ENCODE measurements at regions not wholly inside any gene's neighbourhood (a gene's known extent, or its start where the extent isn't known, plus 50 kb on each side); places are given as distances from the start of the nearest gene placed in this dataset.

DNA sequence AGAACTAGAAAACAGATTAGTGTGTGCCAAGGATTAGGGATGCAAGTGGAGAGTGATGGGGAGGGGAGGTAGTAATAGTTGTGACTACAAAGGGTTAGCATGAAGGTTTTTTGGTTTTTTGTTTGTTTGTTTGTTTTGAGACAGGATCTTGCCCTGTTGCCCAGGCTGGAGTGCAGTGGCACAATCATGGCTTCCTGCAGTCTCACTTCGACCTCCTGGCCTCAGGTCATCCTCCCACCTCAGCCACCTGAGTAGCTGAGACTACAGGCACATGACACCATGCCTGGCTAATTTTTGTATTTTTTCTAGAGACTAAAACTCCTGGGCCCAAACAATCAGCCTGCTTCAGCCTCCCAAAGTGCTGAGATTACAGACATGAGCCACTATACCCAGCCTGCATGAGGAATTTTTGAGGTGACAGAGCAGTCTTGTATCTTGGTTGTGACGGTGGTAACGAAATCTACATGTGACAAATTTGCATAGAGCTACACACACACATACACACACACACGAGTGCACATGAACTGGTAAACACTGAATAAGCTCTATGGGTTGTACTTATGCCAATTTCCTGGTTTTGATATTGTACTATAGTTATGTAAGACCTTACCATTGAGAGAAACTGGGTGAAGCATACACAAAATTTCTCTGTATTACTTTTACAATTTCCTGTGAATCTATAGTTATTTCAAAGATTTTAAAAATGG is 59.6 kb upstream of the TOM1L1 start:
- in situ Hi-C loops (cut with MboI; ENCODE audit: low pct_unique_long_range_greater_than_20kb, low sequenced_read_pairs): no loop called here
- no peak for DNase-seq

DNA sequence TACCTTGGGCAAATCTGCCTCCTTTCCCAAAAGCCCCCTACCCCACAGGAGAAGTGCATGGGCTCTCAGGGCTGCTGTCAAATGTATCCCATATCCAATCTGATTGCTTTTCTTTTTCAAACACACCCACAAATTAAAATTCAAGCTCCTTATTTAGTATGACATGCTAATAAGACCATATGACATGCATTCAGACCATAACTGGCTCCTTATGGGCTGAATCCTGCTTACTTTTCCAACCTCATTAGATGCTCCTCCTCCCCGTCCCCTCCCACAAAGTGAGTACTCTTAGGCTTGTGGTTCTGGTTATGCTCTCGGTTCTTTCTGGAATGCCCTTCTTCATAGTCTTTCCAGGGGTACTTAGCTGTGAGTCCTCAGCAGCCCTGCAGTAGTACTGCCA is 59.0 kb upstream of the TOM1L1 start:
- in situ Hi-C loops (cut with MboI; ENCODE audit: low pct_unique_long_range_greater_than_20kb, low sequenced_read_pairs): no loop called here

DNA sequence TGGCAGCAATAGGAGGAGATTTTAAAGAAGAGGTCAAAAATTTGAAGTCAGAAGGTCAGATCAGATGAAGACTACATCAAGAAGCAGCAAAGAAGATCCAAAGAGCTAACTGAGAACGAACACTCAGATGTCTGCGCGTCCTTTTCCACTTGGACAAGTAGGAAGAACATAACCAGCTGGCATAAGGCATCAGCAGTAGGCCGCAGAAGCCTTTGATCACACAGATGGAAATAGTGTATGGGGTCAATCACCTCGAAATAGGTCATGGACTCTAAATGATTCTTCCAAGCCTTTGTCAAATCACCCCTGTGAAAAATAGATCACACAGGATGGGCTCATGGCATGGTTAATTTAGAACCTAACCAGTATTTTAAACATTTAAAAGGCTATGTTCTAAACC is 56.4 kb upstream of the TOM1L1 start:
- in situ Hi-C loops (cut with MboI; ENCODE audit: low pct_unique_long_range_greater_than_20kb, low sequenced_read_pairs): no loop called here
- no peak for DNase-seq

More for the DNA sequence above, 59.0 kb upstream of the TOM1L1 start:
- no peak for DNase-seq

DNA sequence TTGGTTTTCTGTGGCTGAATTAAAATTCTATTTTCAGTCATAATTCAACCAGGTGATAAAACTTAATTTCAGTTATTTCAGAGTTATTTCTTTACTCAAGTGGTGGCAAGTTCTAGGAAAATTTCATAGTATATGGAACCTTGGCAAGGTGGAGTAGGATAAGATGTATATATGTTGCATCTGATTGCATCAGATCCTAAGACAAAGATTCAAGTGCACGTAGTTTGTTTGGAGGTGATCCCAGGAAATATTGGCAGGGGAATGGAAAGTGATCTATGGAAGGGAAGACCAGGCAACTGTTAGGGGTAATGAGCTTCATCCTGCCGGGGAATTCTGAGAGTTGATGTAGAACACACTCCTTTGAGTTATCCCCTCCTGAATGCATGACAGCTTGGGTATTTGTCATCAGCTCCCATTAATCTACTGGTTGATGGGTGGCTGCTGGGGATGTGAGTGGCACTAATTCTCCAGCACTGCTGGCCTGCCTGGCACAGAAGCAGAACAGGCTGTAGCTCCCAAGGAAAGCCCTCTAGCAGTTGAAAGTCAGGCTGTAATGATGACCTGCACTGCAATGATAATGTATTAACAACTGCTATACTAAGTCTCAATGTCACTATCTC is 52.2 kb upstream of the TOM1L1 start:
- in situ Hi-C loops (cut with MboI; ENCODE audit: low pct_unique_long_range_greater_than_20kb, low sequenced_read_pairs): no loop called here
- no peak for DNase-seq

GRCh38 chr17:54849660-54850059 is 51.0 kb upstream of the TOM1L1 start:
- in situ Hi-C loops (cut with MboI; ENCODE audit: low pct_unique_long_range_greater_than_20kb, low sequenced_read_pairs): no loop called here
- DNase-seq: no peak
